ENCODE measurements at regions not wholly inside any gene's neighbourhood (a gene's known extent, or its start where the extent isn't known, plus 50 kb on each side); places are given as distances from the start of the nearest gene placed in this dataset.

DNA sequence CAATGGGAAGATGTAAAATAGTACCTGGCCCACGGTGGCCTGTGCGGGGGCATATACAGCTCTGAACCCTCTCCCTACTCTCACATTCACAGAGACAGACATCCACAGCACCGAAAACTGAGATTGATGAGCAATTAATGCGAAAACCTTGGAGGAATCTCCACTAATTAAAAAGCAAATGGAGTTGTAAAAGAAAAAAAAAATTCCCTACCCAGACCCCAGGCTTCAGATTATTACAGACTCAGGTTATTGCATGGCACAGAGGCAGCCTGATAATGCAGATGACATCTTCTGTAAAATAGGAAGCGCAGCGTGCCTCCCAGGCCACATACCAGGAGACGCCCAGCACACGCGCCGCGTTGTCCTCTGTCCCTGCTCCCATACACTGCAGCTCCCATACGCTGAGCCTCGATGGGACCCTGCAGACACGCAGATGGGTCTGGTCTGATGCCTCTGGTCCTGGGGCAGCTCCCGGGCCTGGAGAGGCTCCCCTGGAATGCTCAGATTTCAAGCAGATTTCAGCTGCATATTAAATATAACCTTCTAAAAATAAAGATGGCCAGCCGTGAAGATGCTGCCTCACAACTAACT lies 496.1 kb upstream of the MYT1L start:
- Mint-ChIP-seq H3K9me3 (ENCODE audit: unreplicated experiment) (peaks cover 32% of the 10 kb centered on the region), H3K27ac (ENCODE audit: low read depth, unreplicated experiment) (no peak overlapping the region), H3K4me3 (ENCODE audit: unreplicated experiment) (no peak overlapping the region), H3K27me3 (ENCODE audit: insufficient read depth, unreplicated experiment) (no peaks in the 10 kb centered on the region), H3K4me1 (ENCODE audit: insufficient read depth, unreplicated experiment) (no peaks in the 10 kb centered on the region), H3K36me3 (ENCODE audit: insufficient read depth, unreplicated experiment) (no peaks in the 10 kb centered on the region)
- no peak for DNase-seq (ENCODE audit: unreplicated experiment)
- TF ChIP-seq, protein P1, sequence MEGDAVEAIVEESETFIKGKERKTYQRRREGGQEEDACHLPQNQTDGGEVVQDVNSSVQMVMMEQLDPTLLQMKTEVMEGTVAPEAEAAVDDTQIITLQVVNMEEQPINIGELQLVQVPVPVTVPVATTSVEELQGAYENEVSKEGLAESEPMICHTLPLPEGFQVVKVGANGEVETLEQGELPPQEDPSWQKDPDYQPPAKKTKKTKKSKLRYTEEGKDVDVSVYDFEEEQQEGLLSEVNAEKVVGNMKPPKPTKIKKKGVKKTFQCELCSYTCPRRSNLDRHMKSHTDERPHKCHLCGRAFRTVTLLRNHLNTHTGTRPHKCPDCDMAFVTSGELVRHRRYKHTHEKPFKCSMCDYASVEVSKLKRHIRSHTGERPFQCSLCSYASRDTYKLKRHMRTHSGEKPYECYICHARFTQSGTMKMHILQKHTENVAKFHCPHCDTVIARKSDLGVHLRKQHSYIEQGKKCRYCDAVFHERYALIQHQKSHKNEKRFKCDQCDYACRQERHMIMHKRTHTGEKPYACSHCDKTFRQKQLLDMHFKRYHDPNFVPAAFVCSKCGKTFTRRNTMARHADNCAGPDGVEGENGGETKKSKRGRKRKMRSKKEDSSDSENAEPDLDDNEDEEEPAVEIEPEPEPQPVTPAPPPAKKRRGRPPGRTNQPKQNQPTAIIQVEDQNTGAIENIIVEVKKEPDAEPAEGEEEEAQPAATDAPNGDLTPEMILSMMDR (IDR thresholded peaks at IDR 0.05; ENCODE audit: unreplicated experiment): no peak
- ChIA-PET POLR2A (no interaction called here), CTCF (no interaction called here)
- intact Hi-C loops (cut with micrococcal nuclease): no loop called here
- no TSS peak for BruUV-seq (replicated peaks)

DNA sequence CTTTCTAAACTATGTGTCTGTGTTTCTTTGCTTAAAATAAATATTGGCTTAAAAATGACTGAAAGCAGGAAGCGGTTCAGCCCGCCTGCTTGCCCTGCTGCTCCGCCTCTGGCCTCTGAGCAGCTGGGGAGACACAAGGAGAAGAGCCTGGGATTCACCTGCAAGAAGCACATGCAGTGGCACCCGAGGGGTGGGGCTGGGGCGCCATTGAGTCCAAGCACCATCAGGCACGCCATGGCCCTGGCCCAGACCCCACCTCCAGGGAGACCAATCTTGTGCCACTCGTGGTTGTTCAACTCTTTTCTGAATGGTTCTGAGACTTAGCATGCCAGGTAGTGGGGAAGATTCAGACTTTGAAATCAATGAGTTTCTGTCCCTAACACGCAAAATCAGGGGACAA lies 495.5 kb upstream of the MYT1L start:
- ChIA-PET CTCF (no interaction called here), POLR2A (no interaction called here)
- no peaks in the 10 kb centered on the region for H3K27me3 Mint-ChIP-seq (ENCODE audit: insufficient read depth, unreplicated experiment)
- TF ChIP-seq, protein P1 (IDR thresholded peaks at IDR 0.05; ENCODE audit: unreplicated experiment): no peak
- H3K4me3 Mint-ChIP-seq (ENCODE audit: unreplicated experiment): no peak overlapping the region
- H3K36me3 Mint-ChIP-seq (ENCODE audit: insufficient read depth, unreplicated experiment): no peaks in the 10 kb centered on the region
- BruUV-seq (replicated peaks): no TSS peak
- no peak overlapping the region for H3K27ac Mint-ChIP-seq (ENCODE audit: low read depth, unreplicated experiment)
- no peak for DNase-seq (ENCODE audit: unreplicated experiment)
- intact Hi-C loops (cut with micrococcal nuclease): no loop called here
- peaks cover 31% of the 10 kb centered on the region for H3K9me3 Mint-ChIP-seq (ENCODE audit: unreplicated experiment)
- H3K4me1 Mint-ChIP-seq (ENCODE audit: insufficient read depth, unreplicated experiment): no peaks in the 10 kb centered on the region

DNA sequence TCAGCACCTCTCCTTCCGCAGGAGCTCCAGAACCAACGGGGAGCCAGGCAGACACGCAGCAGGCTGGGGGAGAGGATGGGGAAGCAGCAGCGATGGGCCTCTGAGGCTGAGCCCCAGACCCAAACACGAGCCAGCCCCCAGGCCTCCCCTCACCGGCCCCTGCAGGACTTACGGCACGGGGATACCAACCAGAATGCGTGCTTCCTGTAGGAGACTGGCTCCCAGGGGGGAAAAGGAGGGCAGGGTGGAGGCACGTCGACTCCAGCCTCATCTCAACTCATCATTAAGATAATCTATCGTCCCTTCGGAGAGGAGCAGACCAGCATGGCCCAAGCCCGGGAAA lies 495.1 kb upstream of the MYT1L start:
- Mint-ChIP-seq H3K36me3 (ENCODE audit: insufficient read depth, unreplicated experiment) (no peaks in the 10 kb centered on the region), H3K9me3 (ENCODE audit: unreplicated experiment) (peaks cover 26% of the 10 kb centered on the region), H3K27me3 (ENCODE audit: insufficient read depth, unreplicated experiment) (no peaks in the 10 kb centered on the region), H3K27ac (ENCODE audit: low read depth, unreplicated experiment) (no peak overlapping the region), H3K4me3 (ENCODE audit: unreplicated experiment) (no peak overlapping the region), H3K4me1 (ENCODE audit: insufficient read depth, unreplicated experiment) (no peaks in the 10 kb centered on the region)
- POLR2A ChIA-PET: no interaction called here
- CTCF ChIA-PET: no interaction called here
- intact Hi-C loops (cut with micrococcal nuclease): no loop called here
- BruUV-seq (replicated peaks): no TSS peak
- DNase-seq (ENCODE audit: unreplicated experiment): no peak
- TF ChIP-seq, protein P1 (IDR thresholded peaks at IDR 0.05; ENCODE audit: unreplicated experiment): no peak

DNA sequence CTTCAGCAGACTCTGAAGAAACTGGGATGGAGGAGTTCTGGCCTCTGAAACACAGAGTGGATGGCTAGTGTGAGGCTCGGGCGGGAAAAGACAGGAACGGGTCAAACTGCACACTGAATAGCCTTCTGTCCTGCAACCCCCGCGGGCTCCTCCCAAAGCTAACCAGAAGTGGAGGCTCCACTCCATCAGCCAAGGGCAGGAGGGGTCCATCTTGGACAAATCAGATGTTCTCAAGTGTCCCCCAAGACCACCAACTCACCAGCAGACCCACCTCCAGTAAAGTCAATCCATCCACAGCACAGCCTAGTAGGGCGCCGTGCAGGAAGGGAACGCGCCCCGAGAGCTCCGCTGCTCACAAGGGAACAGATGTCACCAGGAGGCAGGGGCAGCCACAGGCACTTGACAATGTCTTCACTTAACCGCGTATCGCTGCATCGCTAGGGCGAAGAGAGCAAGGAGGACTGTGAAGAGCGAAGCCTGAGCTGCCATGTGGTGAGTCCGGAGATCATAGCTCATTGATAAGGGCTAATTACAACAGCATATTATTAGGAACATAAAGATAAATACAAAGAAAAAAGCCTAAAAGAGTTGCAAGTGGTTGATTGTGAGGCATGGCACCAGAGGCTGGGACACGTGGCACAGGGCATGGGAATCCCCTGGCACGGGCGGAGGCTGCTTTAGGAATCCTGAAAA lies 494.6 kb upstream of the MYT1L start:
- Mint-ChIP-seq H3K27ac (ENCODE audit: low read depth, unreplicated experiment) (no peak overlapping the region), H3K4me3 (ENCODE audit: unreplicated experiment) (no peak overlapping the region), H3K36me3 (ENCODE audit: insufficient read depth, unreplicated experiment) (no peaks in the 10 kb centered on the region), H3K27me3 (ENCODE audit: insufficient read depth, unreplicated experiment) (no peaks in the 10 kb centered on the region), H3K9me3 (ENCODE audit: unreplicated experiment) (peaks cover 21% of the 10 kb centered on the region), H3K4me1 (ENCODE audit: insufficient read depth, unreplicated experiment) (no peaks in the 10 kb centered on the region)
- ChIA-PET POLR2A (no interaction called here), CTCF (no interaction called here)
- DNase-seq (ENCODE audit: unreplicated experiment): no peak
- TF ChIP-seq, protein P1 (IDR thresholded peaks at IDR 0.05; ENCODE audit: unreplicated experiment): no peak
- no TSS peak for BruUV-seq (replicated peaks)
- intact Hi-C loops (cut with micrococcal nuclease): no loop called here

Measured in MCF 10A (cell line).